22Rv1 (cell line): ENCODE measurements at regions not wholly inside any gene's neighbourhood (a gene's known extent, or its start where the extent isn't known, plus 50 kb on each side); places are given as distances from the start of the nearest gene placed in this dataset.
A peak's percentile ranks its signal among the peaks of the same experiment; 100 is the strongest.

ENCODE experiments used
- H3K27ac ChIP-seq: fragments of 450-650 bp; 2 replicates; pipeline ENCODE4 v1.5.1; 2017
- CTCF ChIP-seq: fragments of 450-650 bp; IDR thresholded peaks from 2 replicates; pipeline ENCODE4 v1.5.1; 2017; ENCODE audit warnings: mild to moderate bottlenecking
- ZFX ChIP-seq: fragments of 450-650 bp; IDR thresholded peaks from 2 replicates; pipeline ENCODE4 v1.6.1; 2017; ENCODE audit warnings: antibody characterized with exemption, borderline replicate concordance

- H3K27ac ChIP-seq, result no peak overlapping the region
- no peak for TF ChIP-seq ZFX
- TF ChIP-seq CTCF, result no peak
Observed at GRCh38 chr17:73838815-73839214, 194.6 kb upstream of the SDK2 start.

GRCh38 chr17:73840829-73841228, 196.6 kb upstream of the SDK2 start:
- H3K27ac ChIP-seq, result no peak overlapping the region
- TF ChIP-seq ZFX (no peak), CTCF (no peak)

- H3K27ac ChIP-seq, result no peak overlapping the region
- TF ChIP-seq CTCF (peak; percentile 33), ZFX (no peak)
Observed at GRCh38 chr17:73841431-73842060, 197.3 kb upstream of the SDK2 start.

- TF ChIP-seq CTCF (no peak), ZFX (no peak)
- no peak overlapping the region for H3K27ac ChIP-seq
Observed at GRCh38 chr17:73847952-73848351, 203.7 kb upstream of the SDK2 start.

GRCh38 chr17:73850426-73850825, 206.2 kb upstream of the SDK2 start:
- no peak overlapping the region for H3K27ac ChIP-seq

GRCh38 chr17:73851091-73851490, 206.8 kb upstream of the SDK2 start:
- TF ChIP-seq ZFX, result no peak
- no peak overlapping the region for H3K27ac ChIP-seq

More at GRCh38 chr17:73850426-73850825, 206.2 kb upstream of the SDK2 start:
- no peak for TF ChIP-seq ZFX
- TF ChIP-seq CTCF, result no peak

GRCh38 chr17:73851921-73852320, 207.7 kb upstream of the SDK2 start:
- no peak overlapping the region for H3K27ac ChIP-seq
- TF ChIP-seq ZFX, result no peak

- H3K27ac ChIP-seq, result no peak overlapping the region
- TF ChIP-seq ZFX (no peak), CTCF (no peak)
Observed at GRCh38 chr17:73855720-73856333, 211.6 kb upstream of the SDK2 start.
